HK-2 (cell line): ENCODE measurements at regions not wholly inside any gene's neighbourhood (a gene's known extent, or its start where the extent isn't known, plus 50 kb on each side); places are given as distances from the start of the nearest gene placed in this dataset.
"Not testable (repeated sequence)": the region's sequence is repeated elsewhere in the genome, so short reads cannot be mapped to it uniquely, and the experiment has no call there.

Experiments
- DNase-seq: peaks from one replicate; pipeline ENCODE4 v3.0.0-alpha.2; 2018; ENCODE audit not compliant: unreplicated experiment

DNA sequence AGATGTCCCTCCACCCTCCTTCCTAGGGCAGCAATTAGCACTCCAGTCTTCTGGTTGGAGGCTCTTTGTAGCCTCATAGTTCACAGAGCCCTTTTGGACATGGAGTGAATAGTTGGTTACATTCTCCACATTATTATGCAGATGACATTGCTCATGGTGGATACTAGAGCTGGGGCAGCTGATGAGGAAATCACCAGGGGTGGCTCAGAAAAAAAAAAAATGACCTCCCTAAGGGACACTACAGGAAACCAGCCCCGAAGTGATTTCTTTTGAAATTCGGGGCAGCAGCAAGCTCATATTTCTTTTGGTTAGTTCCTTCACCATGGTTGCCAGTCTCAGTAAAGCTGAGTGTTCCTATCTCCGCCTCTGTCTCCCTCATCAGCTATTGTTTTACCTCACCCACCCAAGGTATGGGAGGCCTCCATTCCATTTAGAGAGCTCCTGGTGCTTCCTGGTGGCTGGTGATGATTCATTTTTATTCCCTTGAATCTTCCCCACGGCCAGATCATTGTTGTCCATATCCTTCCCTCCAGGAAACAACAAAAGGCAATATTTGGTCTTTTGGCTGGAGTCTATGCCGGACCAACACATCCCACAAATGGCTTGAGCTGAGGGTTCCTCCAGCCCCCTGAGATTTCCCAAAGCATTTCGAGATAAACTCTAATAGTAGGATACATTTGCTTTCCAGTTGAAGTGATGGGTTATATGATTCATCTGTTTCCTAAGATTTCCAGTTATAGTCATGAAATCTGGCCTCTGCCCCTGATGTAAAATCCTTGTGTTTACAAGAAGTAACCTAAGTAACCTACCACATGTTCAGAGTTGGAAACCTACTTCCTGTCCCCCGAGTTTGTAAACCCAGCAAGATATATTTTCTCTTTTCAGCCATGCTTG lies 56.2 kb upstream of the NID2 start:
- no peak for DNase-seq

DNA sequence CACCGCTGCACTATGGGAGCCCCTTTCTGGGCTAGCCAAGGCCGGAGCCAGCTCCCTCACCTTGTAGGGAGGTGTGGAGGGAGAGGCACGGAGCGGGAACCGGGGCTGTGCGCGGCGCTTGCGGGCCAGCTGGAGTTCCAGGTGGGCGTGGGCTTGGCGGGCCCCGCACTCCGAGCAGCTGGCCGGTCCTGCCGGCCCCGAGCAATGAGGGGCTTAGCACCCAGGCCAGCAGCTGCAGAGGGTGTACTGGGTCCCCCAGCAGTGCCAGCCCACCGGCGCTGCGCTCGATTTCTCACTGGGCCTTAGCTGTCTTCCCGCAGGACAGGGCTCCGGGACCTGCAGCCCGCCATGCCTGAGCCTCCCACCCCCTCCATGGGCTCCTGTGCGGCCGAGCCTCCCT lies 53.3 kb upstream of the NID2 start:
- not testable (repeated sequence) for DNase-seq

DNA sequence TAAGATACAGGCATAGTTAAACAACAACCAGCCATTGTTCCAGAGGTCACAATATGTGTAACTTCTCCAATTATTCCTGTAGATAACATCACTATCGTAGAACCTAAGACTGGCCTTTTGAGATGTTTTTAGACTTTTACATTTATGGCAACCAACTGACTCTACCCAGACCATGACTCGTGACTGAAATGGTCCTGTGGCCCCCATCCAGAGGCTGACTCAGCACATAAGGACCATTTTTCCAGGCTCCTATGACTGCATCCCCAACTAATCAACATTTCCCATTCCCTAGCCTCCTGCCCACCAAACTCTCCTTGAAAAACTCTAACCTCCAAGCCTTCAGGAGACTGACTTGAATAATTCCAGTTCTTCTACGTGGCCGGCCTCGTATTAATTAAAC lies 52.6 kb upstream of the NID2 start:
- DNase-seq, result no peak

DNA sequence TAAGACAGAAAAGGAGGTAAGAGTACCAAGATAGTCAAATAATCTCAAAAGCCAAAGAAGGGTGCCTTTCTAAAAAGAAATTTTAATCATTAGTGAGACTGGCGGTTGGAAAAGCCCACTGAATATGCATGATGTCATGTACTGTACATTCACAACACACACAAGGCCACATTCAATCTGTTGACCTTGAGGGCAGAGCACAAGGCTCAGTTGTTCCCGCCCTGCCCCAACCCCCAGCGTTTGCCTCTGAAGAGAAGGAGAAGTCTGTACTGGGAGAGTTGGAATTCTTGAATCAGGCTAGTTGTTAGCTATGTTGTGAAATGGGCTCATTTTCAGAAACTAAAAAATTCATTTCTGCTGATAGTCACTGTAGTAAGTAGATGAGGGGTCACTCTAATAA lies 50.2 kb upstream of the NID2 start:
- no peak for DNase-seq
